ACC112 (cell line): ENCODE measurements at regions not wholly inside any gene's neighbourhood (a gene's known extent, or its start where the extent isn't known, plus 50 kb on each side); places are given as distances from the start of the nearest gene placed in this dataset.

Source experiments
- H2AFZ ChIP-seq: fragments of 200-600 bp; sonication (generic); one replicate; pipeline ENCODE4 v1.6.0; 2017; ENCODE audit warnings: antibody characterized with exemption, low read length; ENCODE audit not compliant: unreplicated experiment
- H3K27ac ChIP-seq: fragments of 200-600 bp; sonication (generic); 2 replicates; pipeline ENCODE4 v1.5.1; 2014; ENCODE audit warnings: low read depth, mild to moderate bottlenecking, antibody characterized with exemption, low read length, moderate library complexity
- H3K27me3 ChIP-seq: fragments of 200-600 bp; sonication (generic); 2 replicates; pipeline ENCODE4 v1.6.1; 2014; ENCODE audit warnings: mild to moderate bottlenecking, antibody characterized with exemption, low read length, moderate library complexity, mixed read lengths; ENCODE audit not compliant: insufficient read depth
- H3K36me3 ChIP-seq: fragments of 200-600 bp; sonication (generic); 2 replicates; pipeline ENCODE4 v1.6.1; 2016; ENCODE audit warnings: mild to moderate bottlenecking, antibody characterized with exemption, low read length, moderate library complexity, mixed read lengths; ENCODE audit not compliant: insufficient read depth
- H3K4me1 ChIP-seq: fragments of 200-600 bp; sonication (generic); one replicate; pipeline ENCODE4 v1.6.1; 2016; ENCODE audit warnings: low read length, mixed read lengths; ENCODE audit not compliant: insufficient read depth, unreplicated experiment, control insufficient read depth
- H3K4me3 ChIP-seq: fragments of 200-600 bp; sonication (generic); 2 replicates; pipeline ENCODE4 v1.5.1; 2014; ENCODE audit warnings: mild to moderate bottlenecking, low read depth, low read length
- H3K79me2 ChIP-seq: fragments of 200-600 bp; sonication (generic); one replicate; pipeline ENCODE4 v1.6.0; 2016; ENCODE audit warnings: low read length; ENCODE audit not compliant: control insufficient read depth, unreplicated experiment, insufficient read depth

DNA sequence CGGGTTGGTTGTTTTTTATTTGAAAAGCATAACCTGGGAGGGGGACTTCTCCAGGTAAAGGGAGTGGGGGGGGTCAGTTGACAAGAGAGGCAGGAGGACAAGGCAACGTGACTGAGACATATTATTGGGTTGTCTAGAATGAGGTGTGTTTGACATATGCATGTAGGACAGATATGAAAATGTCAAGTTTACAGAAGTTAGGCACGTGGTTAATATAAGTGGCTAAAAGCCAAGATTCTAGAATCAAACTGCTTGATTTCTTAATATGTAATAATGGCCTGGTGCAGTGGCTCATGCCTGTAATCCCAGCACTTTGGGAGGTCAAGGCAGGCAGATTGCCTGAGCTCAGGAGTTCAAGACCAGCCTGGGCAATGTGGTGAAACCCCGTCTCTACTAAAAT is 212.8 kb downstream of the SQOR start:
- Histone ChIP-seq H3K36me3 (no peaks in the 10 kb centered on the region), H3K4me3 (no peak overlapping the region), H3K4me1 (no peaks in the 10 kb centered on the region), H3K79me2 (no peaks in the 10 kb centered on the region), H2AFZ (no peak overlapping the region), H3K27ac (no peak overlapping the region), H3K27me3 (no peaks in the 10 kb centered on the region)

- Histone ChIP-seq H3K4me3 (no peak overlapping the region), H3K27me3 (no peaks in the 10 kb centered on the region), H3K27ac (no peak overlapping the region), H2AFZ (no peak overlapping the region), H3K79me2 (no peaks in the 10 kb centered on the region), H3K4me1 (no peaks in the 10 kb centered on the region), H3K36me3 (no peaks in the 10 kb centered on the region)
Observed at GRCh38 chr15:45849136-45849535, 214.3 kb downstream of the SQOR start.

DNA sequence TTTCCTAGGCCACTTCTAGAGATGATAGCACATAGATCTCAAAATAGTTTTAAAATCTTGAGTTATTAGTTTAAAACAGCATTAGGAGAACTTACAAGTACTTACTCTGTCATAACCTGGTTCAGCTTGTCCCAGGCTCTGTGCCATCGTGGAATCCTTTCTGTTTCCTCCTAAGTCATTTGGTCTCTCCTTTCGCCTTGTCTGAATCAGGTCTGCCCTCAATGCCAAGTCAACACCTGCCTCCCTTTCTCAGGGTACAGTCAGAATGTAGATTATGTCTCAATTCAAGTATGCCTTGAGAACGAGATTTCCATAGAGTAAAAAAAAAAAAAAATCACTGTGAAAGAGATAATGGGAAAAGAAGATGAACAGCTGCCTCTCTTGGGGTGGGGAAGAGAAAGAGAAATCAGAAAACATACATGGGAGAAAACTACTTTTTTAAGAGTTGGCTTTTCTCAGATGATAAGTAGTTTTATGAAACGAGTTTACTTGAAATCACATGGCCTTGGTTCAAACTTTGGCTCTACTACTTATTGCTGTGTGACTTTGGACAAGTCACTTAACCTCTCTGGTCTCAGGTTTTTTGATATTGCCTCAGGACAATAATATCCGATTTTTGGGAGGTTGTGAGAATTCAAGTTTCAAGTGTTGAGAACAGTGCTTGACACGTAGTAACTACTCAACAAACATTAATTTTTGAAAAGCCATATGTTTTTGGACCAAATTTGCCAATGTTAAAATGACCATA is 219.8 kb downstream of the SQOR start:
- no peaks in the 10 kb centered on the region for H3K4me1 ChIP-seq
- no peak overlapping the region for H2AFZ ChIP-seq
- H3K27ac ChIP-seq = no peak overlapping the region
- no peak overlapping the region for H3K4me3 ChIP-seq
- no peaks in the 10 kb centered on the region for H3K79me2 ChIP-seq
- H3K27me3 ChIP-seq = no peaks in the 10 kb centered on the region
- H3K36me3 ChIP-seq = no peaks in the 10 kb centered on the region

GRCh38 chr15:45855210-45855906 is 220.5 kb downstream of the SQOR start:
- H3K36me3 ChIP-seq = no peaks in the 10 kb centered on the region
- no peak overlapping the region for H3K27ac ChIP-seq
- H3K27me3 ChIP-seq = no peaks in the 10 kb centered on the region
- no peaks in the 10 kb centered on the region for H3K79me2 ChIP-seq
- no peak overlapping the region for H3K4me3 ChIP-seq
- H3K4me1 ChIP-seq = no peaks in the 10 kb centered on the region
- H2AFZ ChIP-seq = no peak overlapping the region

DNA sequence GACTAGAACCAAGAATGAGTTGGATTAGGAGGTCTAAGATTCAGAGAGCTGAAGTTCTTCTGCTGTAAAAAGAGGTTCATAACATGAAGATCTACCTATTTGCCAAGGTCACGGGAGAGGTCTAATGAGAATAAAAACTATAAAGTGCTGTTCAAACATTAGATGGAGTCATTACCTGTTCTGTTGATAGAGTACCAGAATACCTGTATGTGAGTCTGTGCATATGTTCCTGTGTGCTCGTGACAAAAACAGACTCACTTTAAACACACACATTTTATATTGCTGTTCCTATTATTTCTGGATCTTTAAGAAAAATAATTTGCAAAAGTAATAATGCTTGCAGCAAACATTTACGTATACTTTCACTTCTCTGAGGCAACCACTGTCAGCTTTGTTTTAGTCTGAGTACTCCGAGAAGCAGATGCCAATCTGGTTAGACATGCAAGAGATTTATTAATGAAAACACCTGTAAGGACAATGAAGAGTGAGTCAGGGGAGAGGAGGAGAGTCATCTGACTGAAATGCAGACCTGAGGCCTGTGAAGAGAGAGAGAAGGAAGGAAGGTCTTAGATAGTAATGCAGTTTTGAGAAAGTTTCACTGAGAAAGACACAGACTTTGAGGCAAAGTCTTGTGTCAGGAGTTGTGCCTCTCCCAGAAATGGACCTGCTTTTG is 221.2 kb downstream of the SQOR start:
- H3K36me3 ChIP-seq = no peaks in the 10 kb centered on the region
- no peak overlapping the region for H2AFZ ChIP-seq
- no peaks in the 10 kb centered on the region for H3K4me1 ChIP-seq
- H3K4me3 ChIP-seq = no peak overlapping the region
- no peak overlapping the region for H3K27ac ChIP-seq
- H3K27me3 ChIP-seq = no peaks in the 10 kb centered on the region
- no peaks in the 10 kb centered on the region for H3K79me2 ChIP-seq

DNA sequence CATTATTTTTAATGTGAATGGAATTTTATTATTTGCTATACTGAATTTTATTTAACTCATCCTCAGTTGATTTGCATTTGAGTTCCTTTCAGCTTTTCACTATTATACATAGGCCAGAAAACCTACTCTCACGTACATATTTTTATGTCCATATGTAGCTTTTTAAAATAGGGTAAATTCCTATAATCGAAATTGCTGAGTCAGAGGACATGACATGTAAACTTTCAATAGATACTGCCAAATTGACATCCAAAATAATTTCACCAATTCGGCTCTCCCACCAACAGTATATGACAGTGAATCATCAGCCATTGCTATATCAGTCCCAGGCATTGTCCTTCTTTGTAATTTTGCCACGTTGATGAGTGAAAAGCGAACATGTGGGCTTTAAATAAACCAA is 222.5 kb downstream of the SQOR start:
- Histone ChIP-seq H3K27me3 (no peaks in the 10 kb centered on the region), H3K27ac (no peak overlapping the region), H3K4me3 (no peak overlapping the region), H3K4me1 (no peaks in the 10 kb centered on the region), H2AFZ (no peak overlapping the region), H3K79me2 (no peaks in the 10 kb centered on the region), H3K36me3 (no peaks in the 10 kb centered on the region)

DNA sequence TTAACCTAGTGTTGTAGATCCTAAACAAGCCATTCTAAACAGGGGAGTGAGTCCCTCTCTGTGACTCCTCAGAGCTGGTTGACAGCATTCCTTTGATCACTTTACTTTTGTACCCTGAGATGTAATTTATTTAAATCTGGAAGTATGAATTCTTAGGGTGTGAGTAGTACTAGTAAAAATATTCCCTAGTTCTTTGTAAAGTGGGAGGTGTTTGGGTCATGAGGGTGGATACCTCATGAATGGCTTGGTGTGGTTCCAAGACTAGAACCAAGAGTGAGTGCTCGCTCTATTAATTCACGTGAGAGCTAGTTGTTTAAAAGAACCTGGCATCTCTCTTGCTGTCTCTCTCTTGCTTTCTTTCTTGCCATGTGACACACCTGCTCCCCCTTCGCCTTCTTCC is 223.7 kb downstream of the SQOR start:
- Histone ChIP-seq H3K36me3 (no peaks in the 10 kb centered on the region), H2AFZ (no peak overlapping the region), H3K79me2 (no peaks in the 10 kb centered on the region), H3K27me3 (no peaks in the 10 kb centered on the region), H3K27ac (no peak overlapping the region), H3K4me1 (no peaks in the 10 kb centered on the region), H3K4me3 (no peak overlapping the region)

GRCh38 chr15:45862034-45862433 is 227.2 kb downstream of the SQOR start:
- Histone ChIP-seq H3K4me1 (no peaks in the 10 kb centered on the region), H3K79me2 (no peaks in the 10 kb centered on the region), H3K4me3 (no peak overlapping the region), H3K36me3 (no peaks in the 10 kb centered on the region), H2AFZ (no peak overlapping the region), H3K27me3 (no peaks in the 10 kb centered on the region), H3K27ac (no peak overlapping the region)

GRCh38 chr15:45863881-45864580 is 229.2 kb downstream of the SQOR start:
- Histone ChIP-seq H3K4me3 (no peak overlapping the region), H3K79me2 (no peaks in the 10 kb centered on the region), H3K27ac (no peak overlapping the region)

GRCh38 chr15:45866616-45867015 is 231.8 kb downstream of the SQOR start:
- no peaks in the 10 kb centered on the region for H3K79me2 ChIP-seq
- H2AFZ ChIP-seq = no peak overlapping the region
- H3K4me1 ChIP-seq = no peaks in the 10 kb centered on the region
- H3K27me3 ChIP-seq = no peaks in the 10 kb centered on the region
- H3K4me3 ChIP-seq = no peak overlapping the region
- no peaks in the 10 kb centered on the region for H3K36me3 ChIP-seq
- no peak overlapping the region for H3K27ac ChIP-seq

More at GRCh38 chr15:45863881-45864580, 229.2 kb downstream of the SQOR start:
- Histone ChIP-seq H3K36me3 (no peaks in the 10 kb centered on the region), H3K27me3 (no peaks in the 10 kb centered on the region), H3K4me1 (no peaks in the 10 kb centered on the region), H2AFZ (no peak overlapping the region)
